T-helper 1 cell treated with Interleukin-12 subunit alpha and Interleukin-12 subunit beta and Interleukin-4 antibody, amounts not matched to agents 30 ng/mL and 1 ng/mL, for 36 hours (primary cell): ENCODE measurements at regions not wholly inside any gene's neighbourhood (a gene's known extent, or its start where the extent isn't known, plus 50 kb on each side); places are given as distances from the start of the nearest gene placed in this dataset.

Experiments used
- intact Hi-C: fragments of 100-400 bp; cut with micrococcal nuclease; formaldehyde crosslinking; loops from one replicate; pipeline ENCODE4 v1.15.1; 2024

GRCh38 chr2:196338440-196338839, 167.1 kb upstream of the STK17B start:
- intact Hi-C loops, result loop anchor here (5.0 kb wide), 1 partner anchor 126 kb away; no protein-coding TSS in a partner anchor

DNA sequence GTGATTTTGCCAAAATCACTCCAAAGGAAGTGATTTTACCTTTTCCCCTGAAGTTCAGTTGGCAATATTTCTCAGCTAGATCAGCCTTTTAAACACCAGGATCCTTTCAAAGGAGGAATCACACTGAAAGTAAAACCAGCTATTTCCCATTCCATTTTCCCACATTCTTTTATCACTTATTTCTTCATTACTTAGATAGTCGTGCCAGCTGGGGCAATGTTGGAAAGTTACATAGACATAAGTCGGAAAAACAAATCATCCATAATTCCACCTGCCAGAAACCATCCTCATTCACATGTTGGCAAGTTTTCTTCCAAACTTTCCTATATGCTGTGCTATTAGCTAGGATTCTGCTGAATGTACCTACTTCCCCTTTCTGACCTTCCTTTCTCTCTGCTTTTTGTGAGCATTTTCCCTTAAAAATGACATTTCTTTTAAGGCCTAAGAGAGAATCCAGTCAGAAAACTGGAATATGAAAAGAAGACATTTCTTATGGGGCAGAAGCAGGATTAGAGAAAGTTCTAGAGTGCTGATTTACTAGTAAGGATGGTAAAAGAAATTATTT, 170.0 kb upstream of the STK17B start:
- intact Hi-C loops, result no loop called here

DNA sequence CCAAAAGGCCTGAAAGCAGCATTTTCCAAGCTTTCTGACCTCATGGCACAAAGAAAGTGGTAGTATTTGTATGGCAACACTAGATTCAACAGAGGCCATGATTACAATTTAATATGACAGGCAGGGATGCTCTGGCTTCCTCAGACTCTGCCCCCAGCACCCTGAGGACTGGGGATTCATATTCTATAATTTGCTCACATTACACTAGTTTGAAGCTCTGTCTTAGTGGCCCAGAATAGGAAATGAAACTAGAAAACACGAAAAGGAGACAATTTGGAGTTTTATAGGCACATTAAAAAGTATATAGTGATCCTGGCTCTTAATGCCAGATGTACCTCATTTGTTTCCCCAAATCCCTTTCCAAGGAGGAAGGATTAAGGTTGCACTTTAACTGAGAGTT, 173.0 kb upstream of the STK17B start:
- intact Hi-C loops, result no loop called here

GRCh38 chr2:196353717-196354116, 182.3 kb upstream of the STK17B start:
- intact Hi-C loops, result no loop called here

- intact Hi-C loops, result no loop called here
These were observed 182.8 kb upstream of the STK17B start for GRCh38 chr2:196354186-196354585.

DNA sequence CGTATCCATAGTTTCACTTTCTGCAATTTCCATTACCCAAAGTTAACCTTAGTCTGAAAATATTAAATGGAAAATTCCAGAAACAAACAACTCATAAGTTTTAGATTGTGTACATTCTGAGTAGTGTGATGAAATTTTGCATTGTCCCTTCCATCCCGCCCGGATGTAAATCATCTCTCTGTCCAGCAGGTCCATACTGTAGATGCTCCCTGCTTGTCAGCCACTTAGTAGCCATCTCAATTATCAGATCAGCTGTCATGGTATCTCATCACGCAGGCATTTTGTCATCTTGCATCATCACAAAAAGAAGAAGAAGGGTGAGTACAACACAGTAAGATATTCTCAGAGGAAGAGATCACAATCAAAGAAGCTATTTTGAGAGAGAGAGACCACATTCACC, 185.0 kb upstream of the STK17B start:
- intact Hi-C loops, result no loop called here

GRCh38 chr2:196360650-196361049, 189.3 kb upstream of the STK17B start:
- intact Hi-C loops, result no loop called here

DNA sequence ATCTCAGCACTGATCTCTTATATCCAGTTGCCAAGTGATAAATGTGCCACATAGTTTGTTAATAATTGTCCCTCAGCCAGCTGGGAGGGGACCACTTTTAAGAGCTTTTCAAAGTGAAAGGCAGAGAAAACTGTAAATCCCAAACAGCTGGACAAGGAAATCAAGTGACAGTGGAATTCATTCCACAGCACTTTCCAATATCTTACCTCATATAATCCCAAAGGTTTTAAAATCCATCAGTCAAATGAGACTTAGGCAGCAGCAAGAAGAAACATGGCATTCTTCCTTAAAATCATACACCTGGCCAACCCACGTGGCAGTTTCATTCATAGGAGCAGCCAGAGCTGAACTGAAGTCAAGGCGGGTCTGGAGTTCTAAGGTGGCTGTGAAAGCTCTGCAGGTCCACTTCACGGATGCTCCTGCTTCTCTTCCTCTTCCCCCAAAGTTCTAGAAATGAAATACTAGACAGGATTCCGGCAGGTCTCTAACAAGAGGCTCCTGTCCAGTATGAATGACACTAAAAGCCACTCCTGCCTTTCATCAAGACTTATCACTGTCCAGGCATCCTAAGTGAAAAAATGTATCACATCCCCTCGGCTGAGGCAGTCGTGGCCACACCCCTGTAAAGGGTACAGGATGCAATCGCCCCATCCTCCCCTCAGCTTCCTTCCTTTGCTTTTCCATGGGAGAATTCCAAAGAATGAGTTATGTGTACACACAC, 190.4 kb upstream of the STK17B start:
- intact Hi-C loops, result no loop called here

- intact Hi-C loops, result no loop called here
These were observed 191.7 kb upstream of the STK17B start for GRCh38 chr2:196362973-196363549.

DNA sequence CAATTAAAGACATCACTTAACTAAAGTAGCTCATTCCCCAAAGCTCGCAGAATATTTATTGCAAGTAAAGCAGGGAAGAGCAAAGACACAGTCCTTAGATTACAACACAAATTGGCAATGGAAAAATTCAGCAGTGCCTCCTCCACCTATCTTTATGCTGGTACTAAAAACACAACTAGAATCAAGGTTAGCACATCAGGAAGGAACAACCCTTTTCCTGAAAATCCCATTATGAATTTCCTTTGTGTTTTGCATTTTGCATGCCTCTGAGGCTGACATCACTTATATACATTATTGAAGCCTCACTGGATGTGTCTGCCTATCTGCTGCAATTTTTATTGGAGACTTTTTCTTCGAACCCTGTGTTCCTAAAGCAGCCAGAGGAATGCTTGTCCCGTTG, 193.8 kb upstream of the STK17B start:
- intact Hi-C loops, result no loop called here

DNA sequence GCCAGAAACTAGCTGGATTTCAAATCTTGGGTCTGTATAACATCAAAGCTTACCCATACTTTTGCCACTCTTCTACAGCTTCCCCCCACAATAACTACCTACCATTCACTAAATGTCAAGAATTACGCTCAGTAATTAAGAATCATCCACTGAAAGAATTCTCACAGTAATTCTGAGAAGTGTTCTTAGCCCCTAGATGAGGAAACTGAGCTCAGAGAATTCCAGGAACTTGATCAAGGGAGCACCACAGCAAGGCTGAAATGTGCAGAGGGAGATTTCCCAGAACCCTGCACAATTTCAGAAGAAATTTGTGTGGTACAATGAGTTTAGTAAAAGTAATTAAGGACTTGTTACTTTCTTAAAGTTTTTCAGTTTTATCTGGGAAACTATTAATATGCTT, 194.5 kb upstream of the STK17B start:
- intact Hi-C loops, result no loop called here

DNA sequence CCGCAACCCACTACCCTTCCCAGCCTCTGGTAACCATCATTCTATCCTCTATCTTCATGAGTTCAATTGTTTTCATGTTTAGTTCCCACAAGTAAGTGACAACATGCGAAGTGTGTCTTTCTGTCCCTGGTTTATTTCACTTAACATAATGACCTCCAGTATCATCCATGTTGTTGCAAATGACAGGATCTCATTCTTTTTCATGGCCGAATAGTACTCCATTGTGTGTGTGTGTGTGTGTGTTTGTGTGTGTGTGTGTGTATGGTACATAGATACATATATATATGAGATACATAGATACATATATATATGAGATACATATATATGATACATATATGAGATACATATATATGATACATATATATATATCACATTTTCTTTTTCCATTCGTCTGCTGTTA, 196.3 kb upstream of the STK17B start:
- intact Hi-C loops, result no loop called here

- intact Hi-C loops, result no loop called here
These were observed 197.3 kb upstream of the STK17B start for GRCh38 chr2:196368546-196369225.

- intact Hi-C loops, result no loop called here
These were observed 198.6 kb upstream of the STK17B start for GRCh38 chr2:196369967-196370366.

GRCh38 chr2:196370381-196370780, 199.0 kb upstream of the STK17B start:
- intact Hi-C loops, result no loop called here

GRCh38 chr2:196372276-196372809, 201.0 kb upstream of the STK17B start:
- intact Hi-C loops, result no loop called here

GRCh38 chr2:196372811-196373664, 201.7 kb upstream of the STK17B start:
- intact Hi-C loops, result no loop called here

GRCh38 chr2:196376984-196377877, 205.9 kb upstream of the STK17B start:
- intact Hi-C loops, result no loop called here

DNA sequence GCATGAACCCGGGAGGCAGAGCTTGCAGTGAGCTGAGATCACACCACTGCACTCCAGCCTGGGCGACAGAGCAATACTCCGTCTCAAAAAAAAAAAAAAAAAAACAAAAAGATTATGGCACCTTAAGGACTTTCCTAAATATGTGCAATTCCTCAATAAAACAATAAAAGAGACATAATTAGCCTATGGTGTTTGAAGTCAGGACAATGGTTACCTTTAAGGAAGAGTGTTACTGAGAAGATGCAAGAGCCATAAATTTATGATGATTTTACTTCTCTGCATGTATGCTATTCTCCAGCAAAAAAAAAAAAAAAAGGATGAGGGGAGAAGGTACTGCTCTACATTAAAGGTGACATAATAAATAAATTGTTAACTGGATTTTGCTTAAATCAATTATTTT, 208.2 kb upstream of the STK17B start:
- intact Hi-C loops, result no loop called here

GRCh38 chr2:196380098-196380497, 208.7 kb upstream of the STK17B start:
- intact Hi-C loops, result no loop called here
